ENCODE measurements at regions not wholly inside any gene's neighbourhood (a gene's known extent, or its start where the extent isn't known, plus 50 kb on each side); places are given as distances from the start of the nearest gene placed in this dataset.
A peak's percentile ranks its signal among the peaks of the same experiment; 100 is the strongest.

- DNase-seq: no peak
Observed at GRCh38 chr12:124406043-124406442, 111.2 kb downstream of the RFLNA start.

DNA sequence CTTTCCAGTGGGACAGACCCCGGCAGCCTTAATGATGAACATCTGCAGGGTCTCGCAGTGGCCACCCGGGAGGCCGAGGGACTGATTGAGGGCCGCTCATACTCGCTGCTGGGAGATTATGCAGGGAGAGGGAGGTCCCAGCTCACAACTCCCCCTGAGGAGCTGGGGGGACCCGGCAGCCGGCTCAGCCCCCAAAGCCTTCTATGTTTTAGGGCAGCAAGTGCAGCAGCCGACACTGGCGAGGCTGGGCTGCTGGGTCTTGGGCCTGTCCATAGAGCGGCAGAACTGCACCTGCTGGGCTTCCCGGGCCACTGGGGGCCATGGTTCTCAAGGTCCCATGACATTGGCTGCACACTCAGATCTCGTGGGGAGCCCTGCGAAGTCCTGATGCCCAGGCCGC, 110.7 kb downstream of the RFLNA start:
- DNase-seq: no peak

- DNase-seq: no peak
Observed at GRCh38 chr12:124405151-124405550, 110.3 kb downstream of the RFLNA start.

DNA sequence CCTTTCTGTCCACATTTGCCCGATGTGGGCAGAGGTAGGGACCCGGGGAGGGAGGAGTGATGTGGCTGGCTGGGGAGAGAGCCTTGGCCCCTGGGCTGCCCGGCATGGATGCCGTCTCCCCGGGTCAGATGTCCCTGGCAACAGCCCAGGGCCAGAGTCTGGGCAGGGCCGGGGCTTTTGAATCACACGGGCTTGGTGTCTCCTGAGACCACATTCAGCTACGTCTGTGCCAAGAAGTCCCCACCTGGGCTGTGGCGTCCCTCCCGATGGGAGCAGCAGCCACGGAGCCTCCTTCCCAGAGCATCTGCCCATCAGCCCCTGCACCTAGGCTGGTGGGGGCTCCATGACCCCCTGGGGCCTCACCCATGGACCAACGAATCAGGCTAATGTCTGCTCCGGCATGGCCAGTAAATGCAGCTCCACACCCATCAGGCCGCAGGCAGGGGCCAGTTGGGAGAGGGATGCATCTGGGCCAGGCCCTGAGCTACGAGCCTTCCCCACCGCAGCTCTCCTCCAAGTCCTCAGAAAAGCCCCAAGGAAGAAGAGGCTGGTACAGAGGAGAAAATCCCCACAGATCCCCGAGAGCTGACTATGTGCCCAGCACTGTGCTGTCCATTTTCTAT, 109.4 kb downstream of the RFLNA start:
- no peak for DNase-seq

GRCh38 chr12:124403273-124403672, 108.4 kb downstream of the RFLNA start:
- no peak for DNase-seq

DNA sequence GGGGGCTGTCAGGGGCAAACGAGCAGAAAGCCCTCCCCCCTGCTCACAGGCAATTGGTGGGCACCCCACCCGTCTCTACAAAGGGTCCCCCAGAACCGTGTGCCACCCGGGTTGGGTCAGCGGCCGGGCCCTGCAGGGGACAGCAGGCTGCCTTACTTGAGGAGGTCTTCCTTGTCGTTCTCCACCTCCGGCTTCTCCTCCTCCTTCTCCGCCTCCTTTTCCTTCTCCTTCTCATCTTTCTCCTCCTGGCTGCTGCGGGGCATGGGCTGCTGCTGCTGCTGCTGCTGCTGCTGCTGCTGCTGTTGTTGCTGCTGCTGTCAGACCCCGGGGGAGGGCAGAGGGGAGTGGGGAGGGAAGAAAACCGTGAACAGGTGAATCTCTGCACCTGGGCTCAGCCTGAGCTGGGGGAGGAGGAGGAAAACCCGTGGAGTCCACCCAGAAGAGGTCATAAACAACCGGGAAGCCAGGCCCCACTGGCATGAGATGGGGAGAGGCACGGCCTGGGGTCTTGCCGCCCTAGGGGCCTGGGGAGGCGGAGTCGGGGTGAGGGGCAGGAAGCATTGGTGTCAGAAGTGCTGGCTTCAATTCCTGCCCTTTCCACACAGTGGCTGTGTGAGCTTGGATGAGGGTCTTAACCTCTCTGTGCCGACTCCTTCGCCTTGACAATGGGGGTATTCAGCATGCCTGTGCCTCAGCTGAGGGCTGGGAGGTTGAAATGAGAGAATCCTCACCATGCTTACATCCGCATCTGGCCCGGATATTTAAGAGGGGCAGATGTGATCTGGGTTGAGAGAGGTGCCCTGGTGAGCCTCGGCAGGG, 107.6 kb downstream of the RFLNA start:
- no peak for DNase-seq

DNA sequence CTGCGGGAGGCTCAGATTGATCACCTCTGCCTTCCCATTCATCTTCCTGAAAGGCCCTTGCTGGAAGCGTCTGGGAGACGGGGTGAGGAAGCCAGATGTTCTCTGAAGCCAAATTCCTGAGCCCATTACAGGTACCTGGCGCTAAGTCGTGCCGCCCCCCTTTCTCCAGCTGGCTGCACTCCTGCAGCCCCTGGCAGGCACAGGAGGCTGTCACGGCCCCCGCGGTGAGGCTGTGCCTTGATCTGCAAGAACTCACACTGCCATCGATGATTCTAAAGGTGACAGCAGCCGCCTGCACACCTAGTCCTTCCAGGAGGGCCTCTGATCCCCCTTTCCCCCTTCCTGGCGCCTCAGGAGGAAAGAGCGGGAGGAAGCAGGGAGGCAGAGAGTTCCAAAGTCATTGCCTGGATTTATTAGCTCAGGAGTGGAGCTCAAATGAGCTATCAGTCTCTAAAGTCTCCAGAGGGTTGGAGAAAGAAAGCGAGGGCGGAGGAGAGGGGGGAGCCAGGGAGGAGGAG, 106.9 kb downstream of the RFLNA start:
- no peak for DNase-seq

DNA sequence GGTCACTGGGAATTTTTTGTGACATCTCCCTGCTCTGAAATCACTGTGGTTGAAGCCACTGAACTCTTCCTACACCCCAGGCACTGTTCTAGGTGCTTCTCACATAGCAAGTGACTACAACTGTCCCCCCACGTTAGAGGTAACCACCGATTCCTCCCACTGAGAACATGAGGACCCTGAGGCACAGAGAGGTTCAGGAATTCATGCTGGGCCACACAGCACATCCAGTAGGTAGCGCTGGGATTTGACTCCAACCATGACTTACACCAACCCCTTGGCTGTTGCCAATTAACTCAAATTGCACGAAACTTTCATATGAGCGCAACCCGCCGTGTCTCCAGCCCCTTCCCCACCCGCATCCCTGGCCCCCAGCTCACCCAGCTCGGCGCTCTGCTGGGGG, 105.2 kb downstream of the RFLNA start:
- no peak for DNase-seq

- no peak for DNase-seq
Observed at GRCh38 chr12:124399622-124400021, 104.7 kb downstream of the RFLNA start.

GRCh38 chr12:124398578-124399227, 103.8 kb downstream of the RFLNA start:
- DNase-seq: no peak

DNA sequence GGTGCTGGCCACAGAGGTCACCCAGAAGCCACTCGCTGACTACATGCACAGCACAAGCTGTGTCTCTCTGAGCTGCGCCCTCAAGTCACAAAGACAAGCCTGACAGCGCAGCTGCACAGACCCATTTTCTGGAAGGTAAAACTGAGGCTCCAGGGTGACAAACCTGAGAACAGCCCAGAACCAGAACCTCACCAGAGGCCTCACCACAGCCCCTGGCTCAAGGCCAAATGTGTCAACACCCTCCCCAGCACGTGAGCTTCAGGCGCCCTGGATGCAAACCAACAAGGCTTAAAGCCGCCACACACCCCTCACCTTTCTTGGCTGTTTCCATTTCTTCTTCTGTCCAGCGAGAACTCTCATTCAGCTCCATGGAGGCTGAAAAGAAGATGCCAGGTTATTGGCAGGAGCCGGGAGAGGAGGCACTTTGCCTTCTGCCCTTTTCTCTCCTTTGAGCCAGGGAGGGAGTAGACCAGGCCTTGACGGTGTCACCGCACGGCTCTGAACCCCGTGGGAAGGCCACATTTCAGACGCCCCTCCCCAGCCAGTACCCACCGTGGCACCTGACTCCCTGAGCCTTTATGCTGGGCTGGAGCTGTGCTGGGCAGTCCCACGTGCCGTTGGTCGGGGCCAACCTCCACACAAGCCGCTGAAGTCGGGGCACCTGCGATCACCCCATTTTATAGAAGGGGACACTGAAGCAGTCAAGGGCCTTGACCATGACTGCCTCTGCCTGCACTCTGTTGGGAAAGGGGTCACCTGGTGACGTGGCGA, 103.1 kb downstream of the RFLNA start:
- peak; percentile 27 for DNase-seq

- no peak for DNase-seq
Observed at GRCh38 chr12:124397399-124397679, 102.4 kb downstream of the RFLNA start.

- no peak for DNase-seq
Observed at GRCh38 chr12:124396544-124397398, 101.9 kb downstream of the RFLNA start.

GRCh38 chr12:124395986-124396385, 101.1 kb downstream of the RFLNA start:
- no peak for DNase-seq

DNA sequence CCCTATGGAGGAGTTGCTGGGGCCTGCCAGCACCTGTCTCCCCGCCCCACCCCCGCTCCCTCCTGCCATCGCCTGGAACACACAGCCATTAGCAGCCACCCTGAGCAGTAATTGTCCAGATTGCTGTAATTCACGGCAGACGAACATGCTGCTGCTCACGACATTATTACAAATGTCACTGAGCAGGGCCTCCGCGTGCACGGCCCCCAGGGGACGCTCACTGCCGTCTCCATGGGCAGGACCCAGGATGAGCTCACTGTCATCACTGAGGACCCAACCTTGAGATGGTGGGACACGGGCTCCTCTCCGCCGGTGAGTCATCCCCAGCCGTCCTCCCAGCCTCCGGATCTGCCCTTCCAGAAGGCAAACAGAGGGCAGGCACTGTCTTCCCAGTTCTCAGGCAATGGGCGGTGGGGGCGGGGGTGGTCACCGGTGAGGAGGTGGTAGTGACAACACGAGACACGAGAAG, 100.4 kb downstream of the RFLNA start:
- no peak for DNase-seq

- DNase-seq: no peak
Observed at GRCh38 chr12:124394462-124395128, 99.7 kb downstream of the RFLNA start.

GRCh38 chr12:124393831-124394230, 98.9 kb downstream of the RFLNA start:
- no peak for DNase-seq

GRCh38 chr12:124393414-124393790, 98.5 kb downstream of the RFLNA start:
- DNase-seq: no peak

- no peak for DNase-seq
Observed at GRCh38 chr12:124392667-124393413, 97.9 kb downstream of the RFLNA start.

DNA sequence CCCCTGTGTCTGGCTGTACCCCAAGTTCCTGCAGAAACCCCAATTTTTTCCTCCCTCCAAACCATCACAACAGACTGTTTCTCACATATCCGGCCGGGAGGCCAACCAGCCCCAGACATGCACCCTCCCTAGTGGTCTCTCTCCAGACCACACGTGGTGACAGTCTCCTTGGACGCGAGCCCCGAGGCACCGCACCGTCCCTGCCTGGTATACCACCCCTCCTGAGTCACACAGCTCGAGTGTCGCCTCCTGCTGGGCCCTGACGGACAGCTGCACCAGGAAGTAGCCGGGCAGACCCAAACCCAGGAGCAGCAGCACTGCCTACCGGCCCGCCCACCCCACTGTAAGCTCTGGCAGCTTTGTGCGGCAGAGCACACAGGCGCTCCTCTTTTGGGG, 97.4 kb downstream of the RFLNA start:
- peak; percentile 59 for DNase-seq

Data from MV-4-11 (cell line).